ENCODE measurements at regions not wholly inside any gene's neighbourhood (a gene's known extent, or its start where the extent isn't known, plus 50 kb on each side); places are given as distances from the start of the nearest gene placed in this dataset.

DNA sequence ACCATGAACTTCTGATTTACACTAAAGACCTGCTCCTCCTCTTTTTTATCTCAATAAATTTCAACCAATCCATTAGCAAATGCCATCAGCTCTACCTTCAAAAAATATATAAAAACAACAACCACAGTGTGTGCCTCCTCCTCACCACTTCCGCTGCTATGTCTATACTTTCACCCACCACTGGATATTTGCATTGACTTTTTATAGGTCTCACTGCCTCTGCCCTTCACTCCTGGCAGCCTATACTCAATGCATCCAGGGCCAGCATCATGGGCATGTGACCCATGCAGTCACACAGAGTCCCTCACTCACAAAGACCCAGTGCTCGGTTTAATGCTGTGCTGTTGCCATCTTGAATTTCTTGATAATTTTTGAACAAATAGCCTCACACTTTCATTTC, 53.5 kb upstream of the CCDC54 start:
- ATAC-seq (no peak), DNase-seq (no peak)
- TF ChIP-seq, protein P1, sequence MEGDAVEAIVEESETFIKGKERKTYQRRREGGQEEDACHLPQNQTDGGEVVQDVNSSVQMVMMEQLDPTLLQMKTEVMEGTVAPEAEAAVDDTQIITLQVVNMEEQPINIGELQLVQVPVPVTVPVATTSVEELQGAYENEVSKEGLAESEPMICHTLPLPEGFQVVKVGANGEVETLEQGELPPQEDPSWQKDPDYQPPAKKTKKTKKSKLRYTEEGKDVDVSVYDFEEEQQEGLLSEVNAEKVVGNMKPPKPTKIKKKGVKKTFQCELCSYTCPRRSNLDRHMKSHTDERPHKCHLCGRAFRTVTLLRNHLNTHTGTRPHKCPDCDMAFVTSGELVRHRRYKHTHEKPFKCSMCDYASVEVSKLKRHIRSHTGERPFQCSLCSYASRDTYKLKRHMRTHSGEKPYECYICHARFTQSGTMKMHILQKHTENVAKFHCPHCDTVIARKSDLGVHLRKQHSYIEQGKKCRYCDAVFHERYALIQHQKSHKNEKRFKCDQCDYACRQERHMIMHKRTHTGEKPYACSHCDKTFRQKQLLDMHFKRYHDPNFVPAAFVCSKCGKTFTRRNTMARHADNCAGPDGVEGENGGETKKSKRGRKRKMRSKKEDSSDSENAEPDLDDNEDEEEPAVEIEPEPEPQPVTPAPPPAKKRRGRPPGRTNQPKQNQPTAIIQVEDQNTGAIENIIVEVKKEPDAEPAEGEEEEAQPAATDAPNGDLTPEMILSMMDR (IDR thresholded peaks at IDR 0.05) = no peak
- Histone ChIP-seq H3K27me3 (ENCODE audit: insufficient read depth in 3 of 3, low read length in 2 of 3) (no peaks in the 10 kb centered on the region), H3K9me3 (no peaks in the 10 kb centered on the region), H3K36me3 (ENCODE audit: insufficient read depth in 1 of 2, low read depth in 1 of 2) (no peaks in the 10 kb centered on the region), H3K4me1 (no peaks in the 10 kb centered on the region), H3K4me3 (no peak overlapping the region), H3K27ac (no peak overlapping the region)
- WGBS, 3 donors = 92 to 100% (median 96%) methylated on average over 2 of the region's 2 CpGs
- intact Hi-C loops (cut with DNase I) = no loop called here

DNA sequence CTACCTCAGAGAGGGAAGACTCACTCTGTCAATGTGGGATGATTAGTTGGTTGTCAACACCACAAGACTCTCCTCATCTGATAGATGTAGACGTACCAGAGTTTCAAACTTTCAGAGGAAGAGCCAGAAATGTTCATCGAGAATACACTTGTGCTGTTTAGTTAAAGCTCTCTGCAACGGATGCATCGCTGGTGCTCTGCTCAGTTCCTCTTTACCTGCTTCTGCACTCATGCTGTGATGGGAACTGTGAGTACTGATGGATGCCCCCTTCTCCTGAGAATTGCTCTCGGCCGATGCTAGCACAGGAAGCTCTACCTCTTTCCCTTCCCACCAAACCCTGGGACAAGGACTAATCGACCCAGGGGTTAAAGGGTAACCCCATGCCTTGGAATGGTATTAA, 51.8 kb upstream of the CCDC54 start:
- WGBS, 3 donors = 66 to 74% (median 67%) methylated on average over 7 of the region's 7 CpGs
- DNase-seq = no peak
- H3K9me3 ChIP-seq = no peaks in the 10 kb centered on the region
- no peaks in the 10 kb centered on the region for H3K4me1 ChIP-seq
- intact Hi-C loops (cut with DNase I) = no loop called here
- H3K4me3 ChIP-seq = no peak overlapping the region
- H3K36me3 ChIP-seq (ENCODE audit: insufficient read depth in 1 of 2, low read depth in 1 of 2) = no peaks in the 10 kb centered on the region
- no peaks in the 10 kb centered on the region for H3K27me3 ChIP-seq (ENCODE audit: insufficient read depth in 3 of 3, low read length in 2 of 3)
- no peak for ATAC-seq
- no peak overlapping the region for H3K27ac ChIP-seq
- TF ChIP-seq, protein P1 (IDR thresholded peaks at IDR 0.05) = no peak
